Endothelial cell of umbilical vein (primary cell): ENCODE measurements at regions not wholly inside any gene's neighbourhood (a gene's known extent, or its start where the extent isn't known, plus 50 kb on each side); places are given as distances from the start of the nearest gene placed in this dataset.

Source experiments
- EZH2 ChIP-seq: IDR thresholded peaks from 2 replicates; pipeline ENCODE4 v1.6.1; 2012; ENCODE audit warnings: borderline replicate concordance, low read depth, mild to moderate bottlenecking, moderate library complexity, low read length, inconsistent platforms; ENCODE audit not compliant: severe bottlenecking
- FOS ChIP-seq: IDR thresholded peaks from 2 replicates; pipeline ENCODE4 v1.6.1; 2011; ENCODE audit warnings: mild to moderate bottlenecking, low read length, moderate library complexity, borderline replicate concordance; ENCODE audit not compliant: insufficient read depth
- GATA2 ChIP-seq: IDR thresholded peaks from 2 replicates; pipeline ENCODE4 v1.7.0; 2011; ENCODE audit warnings: low read depth, mild to moderate bottlenecking, moderate library complexity, mixed read lengths, low read length; ENCODE audit not compliant: insufficient read length, insufficient read depth
- JUN ChIP-seq: IDR thresholded peaks from 2 replicates; pipeline ENCODE4 v1.6.1; 2011; ENCODE audit warnings: borderline replicate concordance, low read depth; ENCODE audit not compliant: insufficient read length, insufficient read depth
- MAX ChIP-seq: IDR thresholded peaks from 2 replicates; pipeline ENCODE4 v1.6.1; 2011; ENCODE audit not compliant: insufficient read depth, insufficient read length
- MYC ChIP-seq: IDR thresholded peaks from one replicate; pipeline ENCODE4 v1.6.1; 2011; ENCODE audit warnings: mild to moderate bottlenecking, low read depth, low read length
- POLR2A ChIP-seq: IDR thresholded peaks from 2 replicates; pipeline ENCODE4 v1.6.1; 2012; ENCODE audit warnings: low read depth, mild to moderate bottlenecking, control low read depth, low read length
- POLR2AphosphoS5 ChIP-seq: IDR thresholded peaks from 2 replicates; pipeline ENCODE4 v1.6.1; 2012; ENCODE audit warnings: low read depth, mild to moderate bottlenecking, control low read depth, low read length, moderate library complexity; ENCODE audit not compliant: insufficient read depth
- TF ChIP-seq, protein P1 (sequence below), 2 donors: IDR thresholded peaks; 1 replicate in 1 of 2; 2 replicates in 1 of 2; pipeline ENCODE4 v1.5.1; 2011; ENCODE audit warnings: low read length in 2 of 2, mild to moderate bottlenecking in 2 of 2, moderate library complexity in 2 of 2, control low read depth in 1 of 2, inconsistent platforms in 1 of 2, low read depth in 1 of 2; ENCODE audit not compliant: insufficient read depth in 1 of 2; ENCODE audit errors: extremely low read depth in 1 of 2

DNA sequence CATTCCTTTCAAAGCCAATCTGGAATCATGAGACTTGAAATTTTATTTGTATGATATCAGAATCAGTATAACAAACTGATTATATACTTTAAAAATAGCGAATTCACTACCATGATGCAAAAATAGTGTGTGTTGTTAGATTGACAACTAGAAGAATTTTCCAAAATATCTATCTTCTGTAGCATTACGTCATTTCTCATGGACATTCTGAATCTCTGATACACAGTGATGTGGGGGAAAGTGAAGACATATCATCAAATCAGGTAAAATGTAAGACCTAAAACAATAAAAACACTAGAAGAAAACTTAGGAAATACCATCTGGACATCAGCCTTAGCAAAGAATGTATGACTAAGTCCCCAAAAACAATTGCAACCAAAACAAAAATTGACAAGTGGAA, 1292.0 kb upstream of the PCDH9 start:
- no peak for TF ChIP-seq MYC
- no peak for TF ChIP-seq POLR2AphosphoS5
- TF ChIP-seq, protein P1, sequence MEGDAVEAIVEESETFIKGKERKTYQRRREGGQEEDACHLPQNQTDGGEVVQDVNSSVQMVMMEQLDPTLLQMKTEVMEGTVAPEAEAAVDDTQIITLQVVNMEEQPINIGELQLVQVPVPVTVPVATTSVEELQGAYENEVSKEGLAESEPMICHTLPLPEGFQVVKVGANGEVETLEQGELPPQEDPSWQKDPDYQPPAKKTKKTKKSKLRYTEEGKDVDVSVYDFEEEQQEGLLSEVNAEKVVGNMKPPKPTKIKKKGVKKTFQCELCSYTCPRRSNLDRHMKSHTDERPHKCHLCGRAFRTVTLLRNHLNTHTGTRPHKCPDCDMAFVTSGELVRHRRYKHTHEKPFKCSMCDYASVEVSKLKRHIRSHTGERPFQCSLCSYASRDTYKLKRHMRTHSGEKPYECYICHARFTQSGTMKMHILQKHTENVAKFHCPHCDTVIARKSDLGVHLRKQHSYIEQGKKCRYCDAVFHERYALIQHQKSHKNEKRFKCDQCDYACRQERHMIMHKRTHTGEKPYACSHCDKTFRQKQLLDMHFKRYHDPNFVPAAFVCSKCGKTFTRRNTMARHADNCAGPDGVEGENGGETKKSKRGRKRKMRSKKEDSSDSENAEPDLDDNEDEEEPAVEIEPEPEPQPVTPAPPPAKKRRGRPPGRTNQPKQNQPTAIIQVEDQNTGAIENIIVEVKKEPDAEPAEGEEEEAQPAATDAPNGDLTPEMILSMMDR (IDR thresholded peaks at IDR 0.05; ENCODE audit: extremely low read depth in 1 of 2, insufficient read depth in 1 of 2, low read depth in 1 of 2, low read length in 2 of 2) = no peak
- no peak for TF ChIP-seq POLR2A
- no peak for TF ChIP-seq JUN
- no peak for TF ChIP-seq FOS
- TF ChIP-seq MAX = no peak
- no peak for TF ChIP-seq EZH2
- TF ChIP-seq GATA2 = no peak
